ENCODE measurements at regions not wholly inside any gene's neighbourhood (a gene's known extent, or its start where the extent isn't known, plus 50 kb on each side); places are given as distances from the start of the nearest gene placed in this dataset.

DNA sequence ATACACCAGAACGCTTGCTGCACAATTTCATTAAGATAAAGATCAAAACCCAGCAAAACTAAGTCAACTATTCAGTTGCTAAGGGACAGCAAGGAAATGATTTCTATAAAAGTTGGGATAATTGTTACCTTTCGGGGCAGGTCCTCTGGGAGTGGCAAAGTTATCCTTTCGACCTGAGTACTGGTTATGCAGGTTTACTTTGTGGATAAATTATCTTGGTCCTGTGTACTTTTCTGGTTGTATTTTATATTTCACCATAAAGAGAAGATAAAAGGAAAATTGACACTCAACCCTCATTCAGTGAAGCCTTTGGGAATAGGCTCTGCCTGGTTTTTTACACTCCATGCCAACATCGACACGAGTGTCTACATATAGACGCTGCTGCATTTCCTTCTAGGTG lies 146.5 kb downstream of the SYK start:
- in situ Hi-C loops (cut with MboI; ENCODE audit: low sequenced_read_pairs) = no loop called here

DNA sequence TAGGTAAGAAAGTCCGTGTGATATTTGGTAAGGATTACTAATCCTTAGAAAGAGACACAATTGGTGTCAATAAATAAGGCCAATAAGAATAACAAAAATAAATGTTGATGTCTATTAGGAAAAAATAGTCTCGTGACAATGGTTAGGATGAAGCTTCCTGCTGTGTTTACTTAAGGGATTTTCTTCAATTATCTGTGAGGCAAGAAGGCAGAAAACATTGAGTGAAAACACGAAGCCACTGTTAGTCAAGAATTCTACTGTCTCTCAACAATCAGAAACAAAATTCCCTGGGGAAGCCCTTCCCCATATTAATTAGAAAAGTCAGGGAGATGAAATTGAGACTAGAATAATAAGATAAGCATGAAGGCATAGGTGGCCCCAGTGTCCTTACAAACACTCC lies 149.0 kb downstream of the SYK start:
- in situ Hi-C loops (cut with MboI; ENCODE audit: low sequenced_read_pairs) = no loop called here

DNA sequence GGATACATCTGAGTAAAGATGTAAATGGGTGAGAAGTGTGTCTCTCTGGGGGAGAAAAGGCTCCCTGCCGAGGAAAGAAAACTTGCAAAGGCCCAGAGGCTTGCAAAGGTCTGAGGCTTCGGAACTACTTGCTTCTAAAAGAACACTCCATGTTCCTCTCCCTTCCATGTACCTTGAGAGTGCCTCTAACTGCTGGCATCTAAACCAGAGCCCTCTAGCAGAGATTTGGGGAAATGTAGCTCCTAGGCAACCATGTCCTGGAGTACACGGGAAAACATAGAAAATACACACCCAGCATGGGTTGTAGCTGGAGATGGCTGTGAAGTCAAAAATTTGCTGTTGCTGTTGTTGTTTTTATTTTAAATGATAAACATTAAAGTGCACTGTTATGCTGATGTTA lies 151.6 kb downstream of the SYK start:
- in situ Hi-C loops (cut with MboI; ENCODE audit: low sequenced_read_pairs) = no loop called here

DNA sequence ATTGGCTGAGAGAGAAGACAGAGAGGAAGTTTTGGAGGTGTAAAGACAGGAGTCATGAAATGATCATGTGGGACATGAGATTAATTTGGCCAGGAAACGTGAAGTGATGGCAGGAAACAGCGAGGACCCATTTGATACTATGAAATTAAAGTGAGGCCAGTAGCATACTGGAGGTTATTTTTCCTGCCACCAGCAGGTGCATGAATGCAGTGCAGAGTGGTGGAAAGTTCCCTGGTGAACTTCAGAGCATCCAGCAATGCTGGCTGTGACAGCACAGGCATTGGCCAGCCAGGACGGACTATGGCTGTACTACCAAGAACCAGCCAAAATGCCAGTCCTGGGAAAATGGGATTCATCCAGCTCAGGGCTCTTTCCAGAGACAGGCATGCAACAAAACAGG lies 152.2 kb downstream of the SYK start:
- in situ Hi-C loops (cut with MboI; ENCODE audit: low sequenced_read_pairs) = no loop called here

DNA sequence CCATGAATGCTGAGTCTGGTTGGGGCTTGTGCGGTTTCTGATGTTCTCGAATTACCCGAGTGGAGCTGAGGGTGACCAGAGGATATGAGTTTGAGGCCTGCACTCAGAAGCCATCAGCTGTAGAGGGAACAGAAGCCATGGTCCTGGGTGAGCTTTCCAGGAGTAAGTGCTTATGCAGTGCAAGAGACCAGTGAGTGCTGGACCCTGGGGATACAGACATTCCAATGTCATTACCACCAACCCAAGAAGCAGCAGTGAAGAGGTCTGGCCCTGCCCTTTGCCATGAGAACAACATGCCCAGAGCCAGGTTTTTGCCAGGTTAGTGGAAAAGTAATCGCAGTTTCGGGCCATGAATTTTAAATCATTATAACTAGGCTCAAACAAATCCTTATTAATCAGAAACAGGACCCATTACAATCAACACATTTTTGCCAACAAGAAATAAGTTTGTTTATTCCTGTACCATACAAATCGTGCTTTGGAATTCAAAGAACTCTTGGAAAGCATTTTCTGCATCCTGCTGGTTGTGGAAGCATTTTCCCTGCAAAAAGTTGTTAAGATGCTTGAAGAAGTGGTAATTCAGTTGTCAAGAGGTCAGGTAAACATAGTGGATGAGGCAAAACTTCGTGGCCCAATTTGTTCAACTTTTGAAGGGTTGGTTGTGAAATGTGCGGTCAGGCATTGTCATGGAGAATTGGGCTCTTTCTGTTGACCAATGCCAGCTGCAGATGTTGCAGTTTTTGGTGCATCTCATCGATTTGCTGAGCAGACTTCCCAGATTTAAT lies 154.6 kb downstream of the SYK start:
- in situ Hi-C loops (cut with MboI; ENCODE audit: low sequenced_read_pairs) = no loop called here

DNA sequence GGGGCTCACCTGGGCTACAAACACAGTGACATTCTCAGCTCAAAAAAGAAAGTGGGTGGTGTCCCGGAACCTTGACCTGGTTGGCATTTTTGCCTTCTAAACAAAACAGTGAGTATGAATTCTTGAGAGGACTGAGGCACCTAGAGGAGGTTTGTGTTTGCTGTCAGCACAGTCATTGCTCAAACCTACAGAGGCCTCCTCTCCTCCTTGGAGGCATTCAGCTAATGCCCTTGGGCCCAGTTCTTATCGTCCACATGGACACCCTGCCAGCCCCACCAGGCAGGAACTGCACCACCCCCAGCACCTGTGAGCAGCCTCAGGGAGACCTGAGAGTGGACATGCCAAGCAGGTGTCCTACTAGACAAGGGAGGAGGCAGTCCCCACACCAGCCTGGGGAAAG lies 156.7 kb downstream of the SYK start:
- in situ Hi-C loops (cut with MboI; ENCODE audit: low sequenced_read_pairs) = no loop called here

DNA sequence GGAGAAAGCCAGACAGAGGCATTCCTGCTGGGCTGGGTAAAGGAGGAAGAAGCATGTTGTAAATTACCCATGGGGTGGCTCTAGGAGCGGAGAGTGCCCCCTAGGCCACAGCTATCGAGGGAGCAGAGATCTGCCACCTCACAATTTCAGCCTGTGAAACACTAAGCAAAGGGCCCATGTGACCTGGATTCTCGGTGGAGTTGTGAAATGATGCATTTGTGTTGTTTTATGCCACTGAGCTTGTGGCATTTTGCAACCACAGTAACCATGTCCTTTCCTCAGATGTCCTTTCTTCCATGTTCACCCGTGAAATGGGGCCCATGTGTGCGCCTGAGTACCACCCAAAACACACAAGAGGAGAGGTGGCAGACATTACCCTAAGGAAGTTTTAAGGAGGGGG lies 159.3 kb downstream of the SYK start:
- in situ Hi-C loops (cut with MboI; ENCODE audit: low sequenced_read_pairs) = no loop called here

DNA sequence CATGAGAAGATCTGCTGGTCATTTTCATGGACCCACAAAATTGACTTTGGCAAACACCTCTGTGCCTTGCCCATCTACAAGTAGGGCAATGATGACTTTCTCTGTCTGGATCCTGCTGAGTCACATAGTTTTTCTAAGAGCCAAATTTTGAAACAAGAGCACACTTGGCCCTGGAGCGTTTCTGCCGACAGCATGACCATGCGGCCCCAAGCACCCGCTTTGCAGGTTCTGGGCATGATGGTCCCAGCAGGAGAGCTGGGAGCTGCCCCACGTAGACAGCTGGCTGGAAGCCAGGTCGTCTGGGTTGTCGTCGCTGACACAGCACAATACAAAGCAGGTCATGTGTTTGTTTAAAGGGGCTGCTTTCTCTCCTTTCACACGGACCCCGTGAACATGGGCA lies 159.8 kb downstream of the SYK start:
- in situ Hi-C loops (cut with MboI; ENCODE audit: low sequenced_read_pairs) = no loop called here

DNA sequence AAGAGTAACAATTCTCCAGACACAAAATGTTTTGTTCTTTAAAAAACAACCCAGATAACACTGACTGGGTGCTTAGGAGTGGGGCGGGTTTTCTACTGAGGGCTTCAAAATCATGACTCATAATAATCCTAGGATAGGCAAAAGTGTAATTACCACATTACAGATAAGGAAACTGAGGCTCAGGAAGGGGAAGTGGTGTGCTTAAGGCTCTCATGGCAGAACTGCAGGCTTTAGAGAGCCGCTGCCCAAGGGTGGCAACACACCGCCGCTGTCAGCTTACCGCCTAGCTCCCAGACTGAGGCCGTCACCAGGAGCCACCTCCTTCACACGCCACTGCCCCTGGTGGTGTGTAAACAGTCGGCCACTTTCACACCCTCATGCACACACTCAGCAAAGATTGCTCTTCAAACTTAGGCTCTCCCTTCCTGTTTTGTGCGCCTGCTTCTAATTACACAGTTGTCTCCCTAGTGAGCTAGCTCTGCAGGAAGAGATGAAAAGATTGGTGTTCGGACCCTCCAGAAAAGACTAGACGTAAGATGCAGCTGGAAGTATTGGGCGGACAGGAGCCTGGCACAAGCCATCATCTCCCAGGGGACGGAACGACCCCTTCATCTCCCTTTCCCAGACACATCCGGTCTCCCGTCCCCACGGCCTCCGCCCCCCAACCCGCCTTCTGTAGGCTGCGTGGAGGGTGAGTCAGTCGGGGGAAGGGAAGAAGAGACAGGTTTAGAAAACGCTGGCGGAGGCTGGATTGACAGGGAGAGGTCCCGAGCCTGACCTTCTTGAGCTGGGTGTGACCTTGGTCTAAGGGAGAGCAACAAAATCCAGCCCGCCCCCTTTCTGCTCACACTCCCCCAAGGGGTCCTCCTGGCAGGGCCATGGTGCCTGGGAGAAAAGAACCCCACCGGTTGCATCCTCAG lies 162.7 kb downstream of the SYK start:
- in situ Hi-C loops (cut with MboI; ENCODE audit: low sequenced_read_pairs) = no loop called here

DNA sequence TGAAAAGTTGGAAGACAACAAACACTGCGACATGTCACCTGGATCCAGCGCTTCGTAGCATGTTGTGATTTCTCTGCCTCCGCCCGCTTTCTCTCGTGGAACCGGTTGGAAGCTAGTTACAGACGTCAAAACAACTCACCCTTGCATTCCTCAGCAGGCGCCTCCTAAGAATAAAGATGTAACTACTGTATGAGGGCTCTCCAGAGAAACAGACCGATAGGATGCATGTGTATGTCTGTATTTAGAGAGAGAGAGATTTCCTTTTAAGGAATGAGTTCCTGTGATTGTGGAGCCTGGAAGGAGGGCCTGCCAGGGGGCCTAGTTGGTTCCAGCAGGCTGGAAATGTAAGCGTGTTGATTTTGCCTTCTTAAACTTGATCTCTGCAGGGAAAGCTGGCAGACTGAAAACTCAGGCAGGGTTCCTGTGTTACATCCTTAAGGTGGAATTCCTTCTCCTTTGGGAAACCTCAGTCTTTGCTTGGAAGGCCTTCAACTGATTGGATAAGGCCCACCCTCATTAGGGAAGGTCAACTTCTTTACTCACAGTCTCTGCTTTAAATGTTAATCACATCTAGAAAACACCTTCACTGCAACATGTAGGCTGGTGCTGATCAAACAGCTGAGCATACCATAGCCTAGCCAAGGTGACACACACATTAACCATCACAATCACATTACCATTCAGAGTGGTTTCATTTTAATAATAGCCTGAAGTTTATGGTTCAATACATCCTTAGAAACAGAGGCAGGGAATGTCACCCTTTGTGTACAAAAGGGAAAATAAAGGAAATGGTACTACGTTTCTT lies 163.8 kb downstream of the SYK start:
- in situ Hi-C loops (cut with MboI; ENCODE audit: low sequenced_read_pairs) = no loop called here

DNA sequence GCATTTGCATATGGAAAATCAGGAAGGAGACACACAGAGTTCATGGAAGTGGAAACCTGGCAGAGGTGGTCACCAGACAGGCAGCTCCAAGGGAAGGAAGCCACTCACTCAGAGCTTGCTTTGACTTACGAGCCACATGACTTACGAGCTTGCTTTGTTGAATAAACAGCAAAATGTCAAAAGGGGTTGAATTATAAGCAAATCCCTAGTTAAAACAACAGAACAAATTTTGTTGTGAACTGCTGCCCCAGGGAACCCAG lies 164.3 kb downstream of the SYK start:
- in situ Hi-C loops (cut with MboI; ENCODE audit: low sequenced_read_pairs) = no loop called here

DNA sequence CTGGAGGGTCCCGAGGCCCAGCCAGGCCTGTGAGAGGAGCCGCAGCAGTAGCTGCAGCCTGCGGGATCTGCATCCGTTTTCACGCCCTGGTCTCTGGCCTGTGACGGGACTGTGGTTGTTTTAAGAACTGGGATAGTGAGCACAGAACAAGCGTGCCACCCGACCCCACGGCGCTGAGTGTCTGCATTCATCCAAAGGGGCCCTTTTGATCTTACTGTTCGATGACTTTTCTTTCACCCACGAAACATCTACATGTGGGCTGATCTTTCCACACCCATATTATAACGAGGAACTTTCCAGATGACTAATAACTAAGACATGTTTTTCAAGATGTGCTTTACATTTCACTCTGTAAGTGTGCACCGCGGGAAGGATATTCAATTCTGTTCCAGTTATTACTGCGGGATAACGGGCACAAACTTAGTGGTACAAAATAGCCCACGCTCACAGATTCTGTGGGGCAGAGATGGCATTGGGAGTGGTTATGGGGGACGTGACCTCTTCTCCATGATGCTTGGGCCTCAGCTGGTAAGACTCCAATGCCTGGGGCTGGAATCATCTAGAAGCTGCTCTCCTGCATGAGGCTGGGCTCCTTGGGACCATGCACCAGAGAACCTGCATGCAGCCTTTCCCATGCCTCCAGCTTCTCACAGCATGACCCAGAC lies 165.0 kb downstream of the SYK start:
- in situ Hi-C loops (cut with MboI; ENCODE audit: low sequenced_read_pairs) = no loop called here

DNA sequence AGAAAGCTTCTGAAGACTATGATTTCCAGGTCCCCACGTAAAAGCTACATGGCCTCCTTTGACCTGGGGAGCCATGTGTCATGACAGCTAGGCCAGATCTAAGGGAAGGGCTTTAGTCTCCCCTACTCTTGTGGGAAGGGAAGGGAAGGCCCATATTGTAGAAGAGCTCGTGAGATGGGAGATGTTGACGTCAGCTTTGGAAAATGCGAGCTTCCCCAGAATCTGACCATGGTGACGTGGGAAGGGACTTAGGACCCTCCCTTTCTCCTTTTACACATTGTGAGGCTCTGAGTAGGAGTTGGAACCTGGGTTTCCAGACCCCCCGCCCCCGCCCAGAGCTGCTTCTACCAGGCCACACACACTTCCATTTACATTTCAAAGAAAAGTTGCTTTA lies 165.5 kb downstream of the SYK start:
- in situ Hi-C loops (cut with MboI; ENCODE audit: low sequenced_read_pairs) = no loop called here

DNA sequence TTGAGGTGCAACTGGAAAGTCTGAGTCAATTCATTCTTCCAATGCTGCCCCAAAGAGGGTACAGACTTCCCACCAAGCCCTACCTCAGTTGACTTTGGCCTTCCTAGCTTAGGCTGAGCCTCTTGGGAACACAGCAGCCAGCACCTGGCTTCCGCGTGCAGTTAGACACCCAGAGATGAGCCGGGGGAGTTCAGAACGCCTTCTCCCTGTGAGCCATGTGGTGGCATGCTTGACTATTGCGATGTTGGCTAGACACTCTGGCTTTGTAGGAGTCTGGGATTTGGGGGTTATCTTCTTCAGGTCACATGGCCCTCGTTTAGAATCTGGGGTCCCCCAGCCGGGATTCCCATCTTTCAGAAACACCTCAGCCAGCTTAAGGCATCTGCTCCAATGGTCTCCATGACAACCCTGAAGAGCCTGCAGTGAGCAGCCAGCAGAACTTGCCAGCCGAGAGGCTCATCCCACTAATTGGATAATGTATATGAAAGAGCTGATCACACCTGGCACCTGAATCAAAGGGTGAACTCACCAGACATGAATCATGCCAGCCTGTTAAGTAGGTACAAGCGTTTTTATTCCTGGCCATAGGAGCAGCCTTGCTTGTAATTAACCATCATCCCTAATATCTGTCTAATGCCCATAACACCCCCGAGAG lies 167.5 kb downstream of the SYK start:
- in situ Hi-C loops (cut with MboI; ENCODE audit: low sequenced_read_pairs) = no loop called here

DNA sequence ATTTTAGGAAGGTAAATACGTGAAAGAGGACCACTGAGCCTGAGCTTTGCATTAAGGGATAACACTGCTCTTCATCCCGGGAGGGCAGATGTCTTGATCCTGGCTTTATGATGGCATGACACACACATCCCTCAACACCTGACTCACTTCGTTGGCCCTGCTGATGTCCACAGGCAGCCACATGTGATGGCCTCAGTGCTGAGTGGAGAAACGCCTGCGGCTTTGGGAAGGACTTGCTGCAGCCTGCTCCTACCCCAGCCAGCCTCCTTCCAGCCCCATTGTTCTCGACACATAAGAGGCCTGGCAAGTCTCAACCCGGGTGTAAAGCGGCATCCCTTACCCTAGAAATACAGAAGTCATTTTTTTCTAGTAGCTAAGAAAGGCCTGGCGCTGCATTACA lies 169.0 kb downstream of the SYK start:
- in situ Hi-C loops (cut with MboI; ENCODE audit: low sequenced_read_pairs) = no loop called here

DNA sequence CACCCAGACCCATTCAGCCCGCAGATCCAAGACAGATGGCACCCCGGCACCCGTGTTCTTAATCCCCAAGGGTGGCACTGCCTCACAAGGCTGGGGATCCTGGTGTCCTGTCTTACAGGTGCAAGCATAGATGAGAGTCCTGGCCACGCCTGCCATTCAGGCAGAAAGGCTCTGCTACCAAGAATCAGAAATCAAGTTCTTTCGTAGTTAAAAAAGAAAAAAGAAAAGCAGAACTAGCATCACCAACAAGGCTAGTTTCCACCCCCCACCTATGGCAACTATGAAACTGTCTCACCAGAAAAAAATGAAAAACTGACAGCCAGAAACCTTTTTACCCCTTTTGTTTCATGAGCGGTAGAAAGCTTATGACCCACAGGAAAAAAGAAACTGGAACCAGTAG lies 170.4 kb downstream of the SYK start:
- in situ Hi-C loops (cut with MboI; ENCODE audit: low sequenced_read_pairs) = no loop called here

DNA sequence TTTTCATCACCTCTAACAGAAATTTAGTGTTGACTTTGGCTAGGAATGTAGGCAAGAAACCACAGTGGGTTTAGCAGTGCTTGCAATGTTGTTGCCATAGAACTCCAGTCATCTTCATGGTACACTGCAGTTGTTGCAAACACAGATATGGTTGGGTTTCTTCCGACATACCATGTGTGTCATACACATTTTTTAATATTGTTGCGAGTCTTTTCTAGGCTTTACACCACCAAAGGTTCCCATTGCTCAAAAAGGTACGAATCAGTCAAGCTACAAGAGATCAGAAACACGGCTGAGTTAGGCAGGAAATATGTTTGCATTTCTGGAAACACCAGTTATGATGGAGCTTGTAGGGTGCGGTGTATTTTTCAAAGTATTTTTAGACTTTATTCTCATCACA lies 172.4 kb downstream of the SYK start:
- in situ Hi-C loops (cut with MboI; ENCODE audit: low sequenced_read_pairs) = no loop called here

DNA sequence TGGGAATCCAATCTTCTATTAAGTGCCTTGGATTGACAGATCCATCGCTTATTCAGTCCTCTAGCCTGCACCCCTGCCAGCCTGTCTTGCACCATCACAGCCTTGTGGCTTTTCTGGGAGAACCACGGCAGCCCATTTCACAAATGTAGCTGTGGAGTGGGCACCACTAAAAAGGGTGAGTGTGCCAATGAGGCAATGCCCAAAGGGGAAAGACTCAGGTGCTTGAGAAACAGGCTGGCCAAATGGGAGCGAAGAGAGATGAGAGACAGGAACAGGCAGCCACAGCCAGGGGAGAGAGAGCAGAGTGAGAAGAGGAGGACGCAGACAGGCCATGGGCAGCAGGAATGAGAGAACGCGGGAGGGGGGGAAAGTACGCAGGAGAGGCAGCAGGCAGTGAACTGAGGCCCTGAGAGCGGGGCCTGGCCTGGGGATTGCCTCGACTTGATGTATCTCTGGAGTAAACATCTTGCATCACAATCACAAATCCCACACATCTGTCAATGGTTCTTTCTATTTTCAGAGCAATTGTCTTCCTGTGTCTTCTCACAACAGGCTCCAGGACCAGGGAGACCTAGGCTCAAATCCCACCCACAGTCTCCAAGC lies 173.1 kb downstream of the SYK start:
- in situ Hi-C loops (cut with MboI; ENCODE audit: low sequenced_read_pairs) = no loop called here

DNA sequence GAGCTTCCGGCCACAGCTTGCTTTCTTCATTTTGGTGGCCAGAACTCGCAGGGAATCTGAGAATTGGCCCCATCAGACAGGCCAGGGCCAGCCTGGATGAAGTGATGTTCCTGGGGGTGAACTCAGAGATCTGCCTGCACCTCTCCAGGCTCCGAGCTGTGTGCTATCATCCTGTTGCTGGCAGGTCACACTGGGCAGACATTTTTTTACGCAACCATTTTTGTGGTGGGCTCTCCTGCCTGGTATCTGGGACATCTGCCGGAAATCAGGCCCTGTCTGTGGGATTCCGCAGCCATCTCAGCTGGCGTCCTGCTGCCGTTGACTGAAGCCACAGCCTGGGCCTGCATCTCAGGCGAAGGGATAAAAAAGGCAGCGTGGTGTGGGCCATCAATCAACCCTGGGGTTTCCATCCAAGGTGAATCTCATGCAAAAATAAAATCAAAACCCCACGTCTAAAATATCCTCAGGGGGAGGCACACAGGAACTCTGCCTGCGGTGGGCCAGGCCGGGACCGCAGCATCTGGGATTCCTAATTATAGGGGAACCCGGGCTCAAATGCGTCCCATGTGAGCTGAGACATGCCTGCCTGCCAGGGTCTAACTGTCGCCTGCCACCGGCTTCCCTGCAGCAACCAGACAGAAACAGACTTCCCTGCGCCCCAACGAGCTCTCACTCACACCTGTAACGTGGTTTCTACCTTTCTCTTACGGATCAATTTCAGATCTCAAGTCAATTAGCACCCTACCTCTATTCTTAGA lies 174.3 kb downstream of the SYK start:
- in situ Hi-C loops (cut with MboI; ENCODE audit: low sequenced_read_pairs) = no loop called here

DNA sequence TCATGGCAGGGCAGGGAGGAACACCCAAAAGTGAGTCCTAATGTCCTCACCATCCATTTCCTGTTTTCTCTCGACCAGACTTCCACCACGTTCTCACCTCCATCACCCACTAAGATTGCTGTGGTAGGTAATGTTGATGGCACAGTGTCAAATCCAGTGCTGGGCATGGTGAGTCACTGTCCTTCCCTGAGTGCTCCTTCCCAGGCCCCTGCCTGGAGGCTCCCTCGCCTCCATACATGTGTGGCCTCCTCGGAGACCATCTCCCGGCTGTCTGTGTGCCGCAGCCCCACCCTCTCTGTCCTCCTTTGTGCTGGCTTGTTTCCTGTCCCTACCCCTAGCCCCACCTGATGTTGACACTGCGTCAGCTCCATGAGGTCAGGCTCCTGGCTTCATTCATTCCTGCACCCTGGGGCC lies 177.5 kb downstream of the SYK start:
- in situ Hi-C loops (cut with MboI; ENCODE audit: low sequenced_read_pairs) = no loop called here

Data from HL-60/S4 treated with retinoic acid at 250 ng/mL for 4 days and 3 days (cell line).